ENCODE measurements at regions not wholly inside any gene's neighbourhood (a gene's known extent, or its start where the extent isn't known, plus 50 kb on each side); places are given as distances from the start of the nearest gene placed in this dataset.

DNA sequence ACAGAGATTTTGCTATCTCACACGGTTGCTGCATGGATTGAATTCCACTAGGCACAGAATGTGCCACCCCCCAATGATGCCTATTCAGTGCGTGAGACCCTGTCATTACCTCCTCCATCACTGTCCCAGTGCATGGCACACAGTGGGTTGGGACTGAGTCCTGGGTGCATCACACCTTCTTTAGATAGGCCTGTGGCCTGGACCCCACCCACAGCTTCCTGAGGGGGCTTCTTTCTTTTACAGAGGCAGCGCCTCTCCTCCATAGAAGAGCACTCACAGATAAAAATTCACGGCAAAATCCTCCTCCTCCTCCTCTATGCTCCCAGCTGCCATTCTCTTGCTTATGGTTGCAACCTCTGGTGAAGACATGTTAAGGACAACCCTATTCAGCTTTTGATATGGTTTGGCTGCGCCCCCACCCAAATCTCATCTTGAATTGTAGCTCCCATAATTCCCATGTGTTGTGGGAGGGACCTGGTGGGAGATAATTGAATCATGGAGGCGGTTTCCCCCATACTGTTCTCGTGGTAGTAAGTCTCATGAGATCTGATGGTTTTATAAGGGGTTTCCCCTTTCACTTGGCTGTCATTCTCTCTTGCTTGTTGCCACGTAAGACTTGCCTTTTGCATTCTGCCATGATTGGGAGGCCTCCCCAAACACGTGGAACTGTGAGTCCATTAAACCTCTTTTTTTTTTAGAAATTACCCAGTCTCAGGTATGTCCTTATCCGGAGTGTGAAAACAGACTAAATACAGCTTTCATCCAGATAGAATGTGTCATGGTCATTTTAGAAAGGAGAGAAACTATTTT, 147.6 kb downstream of the KLF13 start:
- H3K36me3 ChIP-seq (ENCODE audit: control insufficient read depth in 2 of 2, insufficient read depth in 2 of 2, low read length in 2 of 2) = no peaks in the 10 kb centered on the region
- H3K4me1 ChIP-seq (ENCODE audit: control insufficient read depth, insufficient read depth, low read length) = peaks cover 6% of the 10 kb centered on the region
- no peak overlapping the region for H3K27ac ChIP-seq (ENCODE audit: low read length)
- no peak overlapping the region for H3K9ac ChIP-seq (ENCODE audit: low read length in 2 of 2)
- no peaks in the 10 kb centered on the region for H3K9me3 ChIP-seq (ENCODE audit: control insufficient read depth in 2 of 2, low read length in 2 of 2)
- H3K27me3 ChIP-seq (ENCODE audit: control insufficient read depth in 1 of 2, insufficient read depth in 2 of 2, low read length in 2 of 2) = peaks cover 0 to 6% of the 10 kb centered on the region in 2 donors
- no peak overlapping the region for H3K4me3 ChIP-seq (ENCODE audit: low read length in 2 of 2)

DNA sequence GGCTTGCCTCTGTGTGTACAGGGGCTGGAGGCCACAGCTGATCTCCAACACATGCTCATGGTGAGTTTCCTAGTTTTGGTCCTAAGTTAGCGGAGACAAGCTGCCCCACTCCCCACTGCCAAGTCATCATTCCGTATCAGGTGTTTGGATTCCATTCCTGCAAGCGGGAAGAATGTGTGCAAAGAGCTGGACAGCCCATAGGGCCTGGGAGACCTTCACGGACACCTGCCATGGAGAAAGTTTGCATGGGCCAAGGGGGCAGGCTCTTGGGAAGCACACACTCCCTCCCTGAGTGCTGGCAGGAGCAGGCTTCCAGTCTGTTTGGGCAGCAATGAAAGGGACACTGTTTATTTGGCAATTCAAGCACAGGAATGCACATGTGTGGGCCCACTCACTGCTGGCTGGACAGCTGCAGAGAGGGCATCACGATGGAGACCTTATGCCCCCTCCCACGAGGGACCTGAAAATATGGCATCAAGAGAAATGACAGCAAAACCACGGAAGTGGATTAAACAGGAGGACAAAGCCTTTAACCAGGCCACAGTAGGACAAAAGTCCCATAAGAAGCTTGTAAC, 149.7 kb downstream of the KLF13 start:
- Histone ChIP-seq H3K27ac (ENCODE audit: low read length) (no peak overlapping the region), H3K27me3 (ENCODE audit: control insufficient read depth in 1 of 2, insufficient read depth in 2 of 2, low read length in 2 of 2) (peaks cover 0 to 2% of the 10 kb centered on the region in 2 donors), H3K36me3 (ENCODE audit: control insufficient read depth in 2 of 2, insufficient read depth in 2 of 2, low read length in 2 of 2) (no peaks in the 10 kb centered on the region), H3K4me3 (ENCODE audit: low read length in 2 of 2) (no peak overlapping the region), H3K9ac (ENCODE audit: low read length in 2 of 2) (no peak overlapping the region), H3K9me3 (ENCODE audit: control insufficient read depth in 2 of 2, low read length in 2 of 2) (no peaks in the 10 kb centered on the region), H3K4me1 (ENCODE audit: control insufficient read depth, insufficient read depth, low read length) (peaks cover 6% of the 10 kb centered on the region)

DNA sequence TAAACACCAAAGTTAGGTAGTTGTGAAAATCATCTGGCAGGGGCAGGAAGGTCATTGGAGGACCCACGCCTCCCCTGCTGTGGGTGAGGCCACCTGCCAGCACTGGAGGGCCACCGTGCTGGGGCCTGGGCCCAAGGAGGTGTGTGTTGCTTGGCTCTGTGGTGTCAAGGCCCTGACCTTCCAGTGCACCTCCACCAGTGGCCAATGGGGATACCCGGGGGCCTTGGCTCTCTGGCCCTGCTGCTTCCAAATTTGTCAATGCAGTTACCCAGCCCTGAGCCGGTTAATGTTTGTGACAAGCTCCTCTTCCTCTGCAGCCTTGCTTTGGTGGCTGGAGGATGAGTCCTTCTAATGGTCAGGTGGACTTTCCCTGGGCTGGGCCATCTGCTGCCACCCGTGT, 150.2 kb downstream of the KLF13 start:
- Histone ChIP-seq H3K9ac (ENCODE audit: low read length in 2 of 2) (no peak overlapping the region), H3K4me1 (ENCODE audit: control insufficient read depth, insufficient read depth, low read length) (peaks cover 2% of the 10 kb centered on the region), H3K27ac (ENCODE audit: low read length) (no peak overlapping the region), H3K9me3 (ENCODE audit: control insufficient read depth in 2 of 2, low read length in 2 of 2) (no peaks in the 10 kb centered on the region), H3K4me3 (ENCODE audit: low read length in 2 of 2) (no peak overlapping the region), H3K27me3 (ENCODE audit: control insufficient read depth in 1 of 2, insufficient read depth in 2 of 2, low read length in 2 of 2) (peaks cover 0 to 2% of the 10 kb centered on the region in 2 donors), H3K36me3 (ENCODE audit: control insufficient read depth in 2 of 2, insufficient read depth in 2 of 2, low read length in 2 of 2) (no peaks in the 10 kb centered on the region)

DNA sequence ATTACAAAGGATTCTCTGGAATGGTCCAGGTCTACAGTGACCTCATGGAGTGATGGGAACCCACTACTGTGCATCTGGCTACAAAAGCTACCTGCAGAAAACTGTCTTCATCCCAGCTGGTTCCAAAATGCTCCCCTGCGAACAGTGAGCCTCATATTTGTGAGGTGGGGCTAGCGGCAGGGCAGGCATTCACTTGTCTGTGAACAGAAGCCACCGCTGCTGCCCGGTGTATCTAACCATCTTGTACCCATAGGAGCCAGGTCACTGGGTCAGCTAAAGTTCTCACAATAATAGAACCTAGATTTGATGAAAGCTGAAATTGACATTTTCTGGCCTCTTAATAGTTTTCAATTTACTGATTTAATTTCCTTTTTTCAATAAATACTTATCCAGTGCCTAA, 150.7 kb downstream of the KLF13 start:
- no peaks in the 10 kb centered on the region for H3K36me3 ChIP-seq (ENCODE audit: control insufficient read depth in 2 of 2, insufficient read depth in 2 of 2, low read length in 2 of 2)
- no peak overlapping the region for H3K9ac ChIP-seq (ENCODE audit: low read length in 2 of 2)
- no peaks in the 10 kb centered on the region for H3K9me3 ChIP-seq (ENCODE audit: control insufficient read depth in 2 of 2, low read length in 2 of 2)
- H3K4me3 ChIP-seq (ENCODE audit: low read length in 2 of 2) = no peak overlapping the region
- peaks cover 2% of the 10 kb centered on the region for H3K4me1 ChIP-seq (ENCODE audit: control insufficient read depth, insufficient read depth, low read length)
- H3K27ac ChIP-seq (ENCODE audit: low read length) = no peak overlapping the region
- peaks cover 3 to 4% of the 10 kb centered on the region in 2 donors for H3K27me3 ChIP-seq (ENCODE audit: control insufficient read depth in 1 of 2, insufficient read depth in 2 of 2, low read length in 2 of 2)

DNA sequence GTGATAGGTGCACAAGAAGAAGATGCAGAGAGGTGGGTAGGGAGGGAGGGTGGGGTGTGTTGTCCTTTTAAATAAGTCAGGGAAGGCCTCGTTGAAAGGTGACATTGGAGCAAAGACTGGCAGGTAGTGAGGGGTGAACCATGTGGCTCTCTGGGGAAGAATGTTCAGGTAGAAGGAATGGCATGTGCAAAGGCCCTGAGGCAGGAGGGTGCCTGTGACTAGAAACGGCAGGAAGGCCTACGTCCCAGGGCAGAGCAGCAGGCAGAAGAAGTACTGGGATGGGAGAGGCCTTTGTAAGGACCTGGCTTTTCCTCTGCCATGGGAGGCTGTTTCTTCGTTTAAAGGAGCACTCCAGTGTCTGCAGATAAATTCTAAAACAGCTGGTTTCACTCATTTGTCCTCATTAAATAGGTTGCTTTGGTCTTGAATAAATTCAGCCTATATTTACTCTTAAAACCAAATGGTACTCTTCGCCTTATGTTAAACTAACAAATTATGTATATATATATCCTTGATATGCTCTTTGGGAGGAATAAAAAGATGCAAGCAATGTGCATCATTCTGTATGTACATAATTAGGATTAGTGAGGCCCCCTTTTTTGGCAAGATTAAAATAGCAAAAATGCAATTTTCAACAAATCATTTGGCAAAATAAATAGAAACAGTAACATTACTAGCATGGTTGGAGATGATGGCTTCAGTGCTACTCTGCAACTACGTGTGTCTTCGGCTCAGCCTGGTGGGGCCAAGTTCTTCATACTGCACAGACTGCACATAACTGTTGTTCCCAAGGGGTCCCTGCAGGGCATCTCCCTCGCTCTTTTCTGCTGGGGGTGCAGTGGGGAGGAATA, 151.4 kb downstream of the KLF13 start:
- Histone ChIP-seq H3K27me3 (ENCODE audit: control insufficient read depth in 1 of 2, insufficient read depth in 2 of 2, low read length in 2 of 2) (peaks cover 10% of the 10 kb centered on the region in 2 donors), H3K9ac (ENCODE audit: low read length in 2 of 2) (no peak overlapping the region), H3K4me3 (ENCODE audit: low read length in 2 of 2) (no peak overlapping the region), H3K27ac (ENCODE audit: low read length) (no peak overlapping the region), H3K9me3 (ENCODE audit: control insufficient read depth in 2 of 2, low read length in 2 of 2) (no peaks in the 10 kb centered on the region), H3K36me3 (ENCODE audit: control insufficient read depth in 2 of 2, insufficient read depth in 2 of 2, low read length in 2 of 2) (no peaks in the 10 kb centered on the region), H3K4me1 (ENCODE audit: control insufficient read depth, insufficient read depth, low read length) (peaks cover 2% of the 10 kb centered on the region)

DNA sequence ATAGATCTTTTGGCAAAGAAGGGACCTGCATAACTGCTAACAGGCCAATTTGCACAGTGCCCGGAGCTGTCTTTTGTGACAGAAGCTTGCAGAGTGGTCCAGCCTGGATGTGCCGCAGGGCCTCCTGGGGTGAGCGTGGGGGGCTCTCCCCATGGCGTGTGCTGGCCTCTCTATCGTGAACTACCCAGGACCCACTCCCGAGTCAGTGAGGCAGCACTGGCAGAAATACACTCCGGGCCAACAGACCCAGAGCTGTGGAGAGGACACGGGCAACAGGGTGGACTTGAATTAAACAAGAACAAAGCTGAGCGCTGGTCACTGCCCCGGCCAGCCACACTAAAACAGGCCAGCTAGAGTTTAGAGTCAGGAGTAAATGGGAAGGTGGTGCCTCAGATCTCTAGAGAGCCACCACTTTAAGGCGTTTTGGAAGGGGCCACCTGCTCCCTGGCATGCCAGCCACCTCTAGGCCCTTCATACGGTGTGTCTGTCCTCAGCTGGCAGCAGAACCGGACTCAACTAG, 152.1 kb downstream of the KLF13 start:
- no peaks in the 10 kb centered on the region for H3K9me3 ChIP-seq (ENCODE audit: control insufficient read depth in 2 of 2, low read length in 2 of 2)
- no peaks in the 10 kb centered on the region for H3K36me3 ChIP-seq (ENCODE audit: control insufficient read depth in 2 of 2, insufficient read depth in 2 of 2, low read length in 2 of 2)
- H3K9ac ChIP-seq (ENCODE audit: low read length in 2 of 2) = no peak overlapping the region
- peaks cover under 1% of the 10 kb centered on the region for H3K4me1 ChIP-seq (ENCODE audit: control insufficient read depth, insufficient read depth, low read length)
- no peak overlapping the region for H3K4me3 ChIP-seq (ENCODE audit: low read length in 2 of 2)
- peaks cover 10 to 13% of the 10 kb centered on the region in 2 donors for H3K27me3 ChIP-seq (ENCODE audit: control insufficient read depth in 1 of 2, insufficient read depth in 2 of 2, low read length in 2 of 2)
- no peak overlapping the region for H3K27ac ChIP-seq (ENCODE audit: low read length)

DNA sequence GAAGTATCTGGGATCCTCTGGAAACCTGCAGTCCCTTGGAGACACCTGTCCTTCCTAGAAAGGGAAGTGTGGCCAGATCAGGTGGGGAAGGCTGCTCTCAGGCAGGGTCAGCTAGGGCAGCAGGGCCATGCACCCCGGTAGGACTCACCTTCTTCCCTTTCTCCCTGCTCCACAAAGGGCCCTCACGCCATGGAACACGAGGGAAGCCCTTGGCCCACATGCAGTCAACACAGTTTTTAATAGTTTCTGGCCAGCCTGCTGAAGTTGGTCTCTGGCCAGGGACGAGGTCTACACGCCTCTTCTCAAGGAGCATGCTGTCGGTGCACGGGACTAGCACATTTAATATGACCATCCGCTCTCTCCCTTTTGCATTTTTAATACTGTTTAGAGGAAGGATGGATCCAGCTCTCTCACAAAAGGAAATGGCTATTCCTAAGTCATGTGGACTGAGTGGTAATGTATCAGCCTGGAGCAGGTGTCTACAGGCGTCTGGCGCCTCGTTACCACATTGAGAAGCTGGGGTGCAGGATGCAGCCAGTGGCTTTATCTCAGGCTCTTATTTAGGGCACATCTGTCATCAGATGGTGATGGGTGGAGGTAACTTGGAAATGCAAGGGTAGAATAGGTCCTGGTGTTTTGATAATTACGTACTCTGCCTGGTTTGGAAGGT, 153.9 kb downstream of the KLF13 start:
- H3K27me3 ChIP-seq (ENCODE audit: control insufficient read depth in 1 of 2, insufficient read depth in 2 of 2, low read length in 2 of 2) = peaks cover 12 to 20% of the 10 kb centered on the region in 2 donors
- H3K27ac ChIP-seq (ENCODE audit: low read length) = no peak overlapping the region
- H3K4me1 ChIP-seq (ENCODE audit: control insufficient read depth, insufficient read depth, low read length) = no peaks in the 10 kb centered on the region
- no peaks in the 10 kb centered on the region for H3K36me3 ChIP-seq (ENCODE audit: control insufficient read depth in 2 of 2, insufficient read depth in 2 of 2, low read length in 2 of 2)
- no peak overlapping the region for H3K9ac ChIP-seq (ENCODE audit: low read length in 2 of 2)
- H3K4me3 ChIP-seq (ENCODE audit: low read length in 2 of 2) = no peak overlapping the region
- no peaks in the 10 kb centered on the region for H3K9me3 ChIP-seq (ENCODE audit: control insufficient read depth in 2 of 2, low read length in 2 of 2)

DNA sequence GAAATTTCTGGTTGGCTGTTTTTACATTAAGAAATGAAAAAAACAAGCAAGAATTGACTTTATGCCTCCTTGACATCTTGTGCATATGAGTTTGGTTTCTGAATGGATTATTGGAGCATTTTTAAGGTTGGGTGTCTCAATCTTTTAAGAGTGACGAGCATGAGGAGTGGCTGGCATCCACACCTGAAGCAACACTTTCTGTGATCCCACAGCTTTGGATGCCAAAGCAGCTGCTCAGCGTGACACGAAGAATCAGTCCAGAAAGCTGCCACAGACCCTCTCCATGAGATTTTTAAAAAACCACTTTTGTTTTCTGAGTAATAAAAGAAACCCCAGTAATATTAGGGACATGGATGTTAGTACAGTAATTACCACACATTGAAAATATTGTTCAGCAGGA, 154.5 kb downstream of the KLF13 start:
- no peak overlapping the region for H3K9ac ChIP-seq (ENCODE audit: low read length in 2 of 2)
- H3K4me1 ChIP-seq (ENCODE audit: control insufficient read depth, insufficient read depth, low read length) = no peaks in the 10 kb centered on the region
- no peak overlapping the region for H3K27ac ChIP-seq (ENCODE audit: low read length)
- H3K9me3 ChIP-seq (ENCODE audit: control insufficient read depth in 2 of 2, low read length in 2 of 2) = no peaks in the 10 kb centered on the region
- H3K36me3 ChIP-seq (ENCODE audit: control insufficient read depth in 2 of 2, insufficient read depth in 2 of 2, low read length in 2 of 2) = no peaks in the 10 kb centered on the region
- H3K27me3 ChIP-seq (ENCODE audit: control insufficient read depth in 1 of 2, insufficient read depth in 2 of 2, low read length in 2 of 2) = peaks cover 12 to 20% of the 10 kb centered on the region in 2 donors
- no peak overlapping the region for H3K4me3 ChIP-seq (ENCODE audit: low read length in 2 of 2)

DNA sequence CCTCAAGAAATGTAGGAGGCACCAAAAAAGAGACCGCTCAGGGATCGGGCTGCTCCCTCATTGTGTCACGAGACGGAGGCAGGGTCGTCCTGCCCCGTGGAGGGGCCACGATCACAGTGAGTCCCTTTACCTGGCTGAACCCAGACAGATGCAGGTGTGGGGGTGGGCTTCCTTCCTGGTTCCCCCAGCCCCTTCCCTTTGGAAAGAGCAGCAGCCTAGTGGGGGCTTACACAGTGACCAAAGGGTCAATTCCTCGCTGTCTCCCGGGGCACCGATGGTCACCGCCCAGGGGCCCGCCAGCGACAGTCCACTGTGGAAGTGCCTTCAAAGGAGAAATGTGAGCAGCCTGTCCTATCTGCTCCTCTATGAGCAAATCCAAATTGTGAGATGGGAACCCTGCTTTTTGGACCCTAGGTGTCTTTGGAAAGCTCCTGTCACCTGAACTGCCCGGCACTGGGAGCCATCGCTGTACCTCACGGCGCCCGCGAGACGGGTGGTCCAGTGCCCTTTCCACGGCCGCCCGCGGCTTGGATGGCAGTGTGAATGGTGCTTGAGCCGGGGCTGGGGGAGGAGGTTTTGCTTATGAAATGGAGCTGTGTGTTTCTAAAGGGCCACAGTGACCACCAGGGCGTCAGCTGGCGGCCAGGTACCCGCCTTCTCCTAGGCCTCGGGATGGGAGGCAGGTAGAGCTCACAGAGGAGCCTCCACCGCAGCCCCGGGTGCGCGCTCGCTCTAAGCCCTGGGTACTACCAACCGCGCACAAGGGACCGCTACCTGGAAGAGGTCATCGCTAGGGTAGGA, 155.7 kb downstream of the KLF13 start:
- no peak overlapping the region for H3K9ac ChIP-seq (ENCODE audit: low read length in 2 of 2)
- H3K4me3 ChIP-seq (ENCODE audit: low read length in 2 of 2) = no peak overlapping the region
- H3K27ac ChIP-seq (ENCODE audit: low read length) = no peak overlapping the region
- H3K4me1 ChIP-seq (ENCODE audit: control insufficient read depth, insufficient read depth, low read length) = no peaks in the 10 kb centered on the region
- H3K36me3 ChIP-seq (ENCODE audit: control insufficient read depth in 2 of 2, insufficient read depth in 2 of 2, low read length in 2 of 2) = no peaks in the 10 kb centered on the region
- peaks cover 12 to 20% of the 10 kb centered on the region in 2 donors for H3K27me3 ChIP-seq (ENCODE audit: control insufficient read depth in 1 of 2, insufficient read depth in 2 of 2, low read length in 2 of 2)
- no peaks in the 10 kb centered on the region for H3K9me3 ChIP-seq (ENCODE audit: control insufficient read depth in 2 of 2, low read length in 2 of 2)
